ENCODE measurements at regions not wholly inside any gene's neighbourhood (a gene's known extent, or its start where the extent isn't known, plus 50 kb on each side); places are given as distances from the start of the nearest gene placed in this dataset.

GRCh38 chr4:44002368-44002767, 446.2 kb downstream of the KCTD8 start:
- Histone ChIP-seq H4K20me1 (replicated peaks; ENCODE audit: insufficient read depth) (no peaks in the 10 kb centered on the region), H3K79me2 (replicated peaks; ENCODE audit: insufficient read depth) (no peaks in the 10 kb centered on the region), H3K4me1 (ENCODE audit: insufficient read depth) (no peaks in the 10 kb centered on the region), H3K27ac (ENCODE audit: low read depth) (no peak overlapping the region), H3K9me2 (ENCODE audit: insufficient read depth) (no peaks in the 10 kb centered on the region), H3F3A (replicated peaks; ENCODE audit: low read depth) (no peaks in the 10 kb centered on the region), H3K36me3 (ENCODE audit: insufficient read depth) (no peaks in the 10 kb centered on the region), H3K27me3 (ENCODE audit: insufficient read depth) (no peaks in the 10 kb centered on the region), H2AFZ (no peak overlapping the region), H3K4me3 (no peak overlapping the region), H3K4me2 (no peak overlapping the region)
- Mint-ChIP-seq H3K9me3 (no peaks in the 10 kb centered on the region), H3K4me3 (no peak overlapping the region), H3K27ac (no peak overlapping the region), H3K27me3 (ENCODE audit: insufficient read depth, low read depth, poor library complexity) (peaks cover 2% of the 10 kb centered on the region), H3K4me1 (peaks cover 5% of the 10 kb centered on the region; the same call in 1 of the 3 replicates), H3K36me3 (ENCODE audit: low read depth) (no peaks in the 10 kb centered on the region)
- ATAC-seq (no peak), DNase-seq (ENCODE audit: low spot score) (peak; percentile 6)
- no peak for TF ChIP-seq CTCF (conservative IDR thresholded peaks at IDR 0.05; ENCODE audit: low read depth in 2 of 2)
- no peak for TF ChIP-seq CREB1 (CRISPR knock-in tag; IDR thresholded peaks at IDR 0.05; ENCODE audit: low read depth)

- no peak overlapping the region for H3K27ac ChIP-seq (ENCODE audit: low read depth)
- TF ChIP-seq EZH2 (IDR thresholded peaks at IDR 0.05; ENCODE audit: low read depth, unreplicated experiment) (no peak), JUNB (IDR thresholded peaks at IDR 0.05; ENCODE audit: unreplicated experiment) (no peak), ZNF462 (CRISPR knock-in tag; IDR thresholded peaks at IDR 0.05) (no peak), CREB1 (CRISPR knock-in tag; IDR thresholded peaks at IDR 0.05; ENCODE audit: low read depth) (no peak), STAT1 (IDR thresholded peaks at IDR 0.05; ENCODE audit: unreplicated experiment) (no peak)
- no peaks in the 10 kb centered on the region for H3F3A ChIP-seq (replicated peaks; ENCODE audit: low read depth)
- peaks cover 18% of the 10 kb centered on the region; the same call in 2 of the 3 replicates for H3K36me3 Mint-ChIP-seq (ENCODE audit: low read depth)
- no peak overlapping the region for H3K4me3 ChIP-seq
- H3K36me3 ChIP-seq (ENCODE audit: insufficient read depth) = no peaks in the 10 kb centered on the region
- no peak overlapping the region for H3K4me3 Mint-ChIP-seq
- H4K20me1 ChIP-seq (replicated peaks; ENCODE audit: insufficient read depth) = no peaks in the 10 kb centered on the region
- H3K4me1 ChIP-seq (ENCODE audit: insufficient read depth) = no peaks in the 10 kb centered on the region
- peaks cover 11% of the 10 kb centered on the region for H3K9me3 Mint-ChIP-seq
- no peak overlapping the region for H3K27ac Mint-ChIP-seq
- H2AFZ ChIP-seq = 0 out of 2 replicates have a peak overlapping the region, but pooled peaks have one; percentile 70
- peaks cover 5% of the 10 kb centered on the region for H3K27me3 Mint-ChIP-seq (ENCODE audit: insufficient read depth, low read depth, poor library complexity)
- no peak for DNase-seq (ENCODE audit: low spot score)
- no peaks in the 10 kb centered on the region for H3K9me2 ChIP-seq (ENCODE audit: insufficient read depth)
- no peaks in the 10 kb centered on the region for H3K4me1 Mint-ChIP-seq
- no peak for ATAC-seq
- H3K27me3 ChIP-seq (ENCODE audit: insufficient read depth) = no peaks in the 10 kb centered on the region
- no peak overlapping the region for H3K4me2 ChIP-seq
- H3K79me2 ChIP-seq (replicated peaks; ENCODE audit: insufficient read depth) = no peaks in the 10 kb centered on the region
Measured at GRCh38 chr4:44016570-44017421, 431.8 kb downstream of the KCTD8 start.

Measured in GM23338 (cell line).